ENCODE measurements at regions not wholly inside any gene's neighbourhood (a gene's known extent, or its start where the extent isn't known, plus 50 kb on each side); places are given as distances from the start of the nearest gene placed in this dataset.
"Not testable (repeated sequence)": the region's sequence is repeated elsewhere in the genome, so short reads cannot be mapped to it uniquely, and the experiment has no call there.

GRCh38 chr9:126164796-126165525 is 161.7 kb upstream of the MVB12B start:
- DNase-seq (ENCODE audit: insufficient read length, low spot score) (no peak), FAIRE-seq (no peak)

- DNase-seq (ENCODE audit: insufficient read length, low spot score) = no peak
- no peak for FAIRE-seq
Observed at GRCh38 chr9:126165755-126166154, 160.9 kb upstream of the MVB12B start.

- DNase-seq (ENCODE audit: insufficient read length, low spot score) (no peak), FAIRE-seq (no peak)
Observed at GRCh38 chr9:126166291-126166690, 160.3 kb upstream of the MVB12B start.

- FAIRE-seq (no peak), DNase-seq (ENCODE audit: insufficient read length, low spot score) (no peak)
Observed at GRCh38 chr9:126166866-126167265, 159.8 kb upstream of the MVB12B start.

GRCh38 chr9:126169736-126170135 is 156.9 kb upstream of the MVB12B start:
- FAIRE-seq = no peak
- DNase-seq (ENCODE audit: insufficient read length, low spot score) = no peak

- no peak for FAIRE-seq
Observed at GRCh38 chr9:126170286-126170823, 156.3 kb upstream of the MVB12B start.

GRCh38 chr9:126171641-126172040 is 155.0 kb upstream of the MVB12B start:
- FAIRE-seq = no peak

More at GRCh38 chr9:126170286-126170823, 156.3 kb upstream of the MVB12B start:
- no peak for DNase-seq (ENCODE audit: insufficient read length, low spot score)

GRCh38 chr9:126173401-126173800 is 153.2 kb upstream of the MVB12B start:
- DNase-seq (ENCODE audit: insufficient read length, low spot score) (no peak), FAIRE-seq (no peak)

More at GRCh38 chr9:126171641-126172040, 155.0 kb upstream of the MVB12B start:
- DNase-seq (ENCODE audit: insufficient read length, low spot score) = no peak

GRCh38 chr9:126173929-126174328 is 152.7 kb upstream of the MVB12B start:
- no peak for FAIRE-seq

GRCh38 chr9:126183266-126183665 is 143.4 kb upstream of the MVB12B start:
- FAIRE-seq (no peak), DNase-seq (ENCODE audit: insufficient read length, low spot score) (no peak)

More at GRCh38 chr9:126173929-126174328, 152.7 kb upstream of the MVB12B start:
- DNase-seq (ENCODE audit: insufficient read length, low spot score) = no peak

GRCh38 chr9:126190994-126191393 is 135.6 kb upstream of the MVB12B start:
- not testable (repeated sequence) for DNase-seq (ENCODE audit: insufficient read length, low spot score); FAIRE-seq

- DNase-seq (ENCODE audit: insufficient read length, low spot score) (no peak), FAIRE-seq (no peak)
Observed at GRCh38 chr9:126198854-126199253, 127.8 kb upstream of the MVB12B start.

- no peak for FAIRE-seq
- DNase-seq (ENCODE audit: insufficient read length, low spot score) = no peak
Observed at GRCh38 chr9:126203313-126203712, 123.3 kb upstream of the MVB12B start.

GRCh38 chr9:126204197-126204596 is 122.4 kb upstream of the MVB12B start:
- FAIRE-seq = no peak
- no peak for DNase-seq (ENCODE audit: insufficient read length, low spot score)

GRCh38 chr9:126204708-126205225 is 121.9 kb upstream of the MVB12B start:
- no peak for DNase-seq (ENCODE audit: insufficient read length, low spot score)
- FAIRE-seq = no peak

GRCh38 chr9:126205265-126205664 is 121.4 kb upstream of the MVB12B start:
- FAIRE-seq = no peak
- no peak for DNase-seq (ENCODE audit: insufficient read length, low spot score)

GRCh38 chr9:126205845-126206498 is 120.7 kb upstream of the MVB12B start:
- DNase-seq (ENCODE audit: insufficient read length, low spot score) (no peak), FAIRE-seq (no peak)

- FAIRE-seq = no peak
- no peak for DNase-seq (ENCODE audit: insufficient read length, low spot score)
Observed at GRCh38 chr9:126207256-126207655, 119.4 kb upstream of the MVB12B start.

- no peak for FAIRE-seq
Observed at GRCh38 chr9:126208216-126208758, 118.3 kb upstream of the MVB12B start.

GRCh38 chr9:126211441-126212074 is 115.1 kb upstream of the MVB12B start:
- DNase-seq (ENCODE audit: insufficient read length, low spot score) (no peak), FAIRE-seq (no peak)

More at GRCh38 chr9:126208216-126208758, 118.3 kb upstream of the MVB12B start:
- DNase-seq (ENCODE audit: insufficient read length, low spot score) = no peak

GRCh38 chr9:126215486-126215885 is 111.1 kb upstream of the MVB12B start:
- FAIRE-seq (no peak), DNase-seq (ENCODE audit: insufficient read length, low spot score) (no peak)

All from HTR-8/SVneo (cell line).